IPS DF 4.7 (cell line): ENCODE measurements at regions not wholly inside any gene's neighbourhood (a gene's known extent, or its start where the extent isn't known, plus 50 kb on each side); places are given as distances from the start of the nearest gene placed in this dataset.
A peak's percentile ranks its signal among the peaks of the same experiment; 100 is the strongest.

Experiments
- DNase-seq: peaks from one replicate; pipeline ENCODE4 v3.0.0-alpha.2; 2013; ENCODE audit warnings: low spot score; ENCODE audit errors: extremely low read depth

GRCh38 chr2:175568109-175568730, 386.7 kb upstream of the ATP5MC3 start:
- no peak for DNase-seq

GRCh38 chr2:175567435-175568061, 386.0 kb upstream of the ATP5MC3 start:
- DNase-seq = no peak

GRCh38 chr2:175560521-175561169, 379.1 kb upstream of the ATP5MC3 start:
- DNase-seq = no peak

- DNase-seq = no peak
These were observed 378.1 kb upstream of the ATP5MC3 start for GRCh38 chr2:175559613-175560012.

GRCh38 chr2:175557810-175558377, 376.4 kb upstream of the ATP5MC3 start:
- DNase-seq = no peak

- DNase-seq = no peak
These were observed 372.4 kb upstream of the ATP5MC3 start for GRCh38 chr2:175553910-175554309.

- no peak for DNase-seq
These were observed 371.4 kb upstream of the ATP5MC3 start for GRCh38 chr2:175552902-175553301.

GRCh38 chr2:175540421-175540820, 358.9 kb upstream of the ATP5MC3 start:
- no peak for DNase-seq

GRCh38 chr2:175539122-175539521, 357.6 kb upstream of the ATP5MC3 start:
- DNase-seq = no peak

GRCh38 chr2:175536059-175536458, 354.5 kb upstream of the ATP5MC3 start:
- no peak for DNase-seq

- DNase-seq = no peak
These were observed 354.1 kb upstream of the ATP5MC3 start for GRCh38 chr2:175535631-175536030.

GRCh38 chr2:175525975-175526374, 344.5 kb upstream of the ATP5MC3 start:
- DNase-seq = no peak

- DNase-seq = no peak
These were observed 341.5 kb upstream of the ATP5MC3 start for GRCh38 chr2:175523001-175523400.

- peak; percentile 22 for DNase-seq
These were observed 336.7 kb upstream of the ATP5MC3 start for GRCh38 chr2:175518206-175518605.

- no peak for DNase-seq
These were observed 335.0 kb upstream of the ATP5MC3 start for GRCh38 chr2:175516555-175516954.

- no peak for DNase-seq
These were observed 318.7 kb upstream of the ATP5MC3 start for GRCh38 chr2:175500255-175500654.

- no peak for DNase-seq
These were observed 308.9 kb upstream of the ATP5MC3 start for GRCh38 chr2:175490360-175490791.

- no peak for DNase-seq
These were observed 296.7 kb upstream of the ATP5MC3 start for GRCh38 chr2:175478096-175478768.

GRCh38 chr2:175476948-175477347, 295.4 kb upstream of the ATP5MC3 start:
- DNase-seq = no peak

GRCh38 chr2:175476374-175476773, 294.9 kb upstream of the ATP5MC3 start:
- no peak for DNase-seq

- DNase-seq = no peak
These were observed 293.6 kb upstream of the ATP5MC3 start for GRCh38 chr2:175475130-175475529.
